Body of pancreas (tissue), 4 donors: ENCODE measurements at regions not wholly inside any gene's neighbourhood (a gene's known extent, or its start where the extent isn't known, plus 50 kb on each side); places are given as distances from the start of the nearest gene placed in this dataset.

ENCODE experiments used
- CTCF ChIP-seq, 7 experiments: fragments of 450-650 bp in 4 of 7; fragments of 200-600 bp in 3 of 7; sonication (generic) in 3 of 7; IDR thresholded peaks; one replicate each; pipeline ENCODE4 v1.5.1; 2016 to 2019; ENCODE audit warnings: antibody characterized with exemption in 7 of 7
- POLR2A ChIP-seq, 3 donors: fragments of 450-650 bp; IDR thresholded peaks; one replicate each; pipeline ENCODE4 v1.6.1; 2016; ENCODE audit warnings: antibody characterized with exemption in 3 of 3, mild to moderate bottlenecking in 2 of 3

- TF ChIP-seq POLR2A (IDR thresholded peaks at IDR 0.05) (no peak), CTCF (IDR thresholded peaks at IDR 0.05) (no peak)
Observed at GRCh38 chr17:77706938-77707337, 251.6 kb upstream of the TNRC6C start.
